CD14-positive monocyte (primary cell): ENCODE measurements at regions not wholly inside any gene's neighbourhood (a gene's known extent, or its start where the extent isn't known, plus 50 kb on each side); places are given as distances from the start of the nearest gene placed in this dataset.

Experiments
- DNase-seq, 3 donors: peaks; one replicate each; pipeline ENCODE4 v3.0.0-alpha.2; 2011 to 2022
- H2AFZ ChIP-seq: 2 replicates; pipeline ENCODE4 v1.6.0; 2012; ENCODE audit warnings: mild to moderate bottlenecking, low read depth, low read length, inconsistent platforms; ENCODE audit not compliant: insufficient read depth, poor library complexity, severe bottlenecking
- H3K27ac ChIP-seq, 2 donors: 1 replicate in 1 of 2; 2 replicates in 1 of 2; pipeline ENCODE4 v1.5.1; 2012 to 2013; ENCODE audit warnings: low read length in 2 of 2, control low read depth in 1 of 2, inconsistent platforms in 1 of 2, low read depth in 1 of 2, mild to moderate bottlenecking in 1 of 2
- H3K27me3 ChIP-seq, 2 donors: one replicate each; pipeline versions ENCODE4 v1.6.0 to v1.6.1; 2011 to 2013; ENCODE audit warnings: low read length in 2 of 2; ENCODE audit not compliant: control insufficient read depth in 2 of 2, insufficient read depth in 2 of 2
- H3K36me3 ChIP-seq, 2 donors: replicated peaks in 1 of 2; 1 replicate in 1 of 2; 2 replicates in 1 of 2; pipeline versions ENCODE4 v1.5.1 to v1.6.1; 2012 to 2013; ENCODE audit warnings: low read length in 2 of 2, control low read depth in 1 of 2, inconsistent platforms in 1 of 2, mild to moderate bottlenecking in 1 of 2; ENCODE audit not compliant: insufficient read depth in 2 of 2, control insufficient read depth in 1 of 2
- H3K4me1 ChIP-seq, 2 donors: 1 replicate in 1 of 2; 2 replicates in 1 of 2; pipeline versions ENCODE4 v1.5.1 to v1.6.1; 2012 to 2013; ENCODE audit warnings: low read length in 2 of 2, control low read depth in 1 of 2, inconsistent platforms in 1 of 2, mild to moderate bottlenecking in 1 of 2, moderate library complexity in 1 of 2; ENCODE audit not compliant: insufficient read depth in 2 of 2, control insufficient read depth in 1 of 2
- H3K4me2 ChIP-seq: replicated peaks from 2 replicates; pipeline ENCODE3; 2012; ENCODE audit warnings: low read length, moderate library complexity, mild to moderate bottlenecking; ENCODE audit not compliant: poor library complexity, severe bottlenecking; ENCODE audit errors: extremely low read depth
- H3K4me3 ChIP-seq, 3 experiments: fragments of 200-600 bp in 1 of 3; sonication (generic) in 1 of 3; replicated peaks in 1 of 3; 1 replicate in 2 of 3; 2 replicates in 1 of 3; pipeline ENCODE4 v1.5.1; 2011 to 2013; ENCODE audit warnings: low read length in 3 of 3, mild to moderate bottlenecking in 3 of 3, control low read depth in 2 of 3, low read depth in 2 of 3, inconsistent platforms in 1 of 3, moderate library complexity in 1 of 3
- H3K79me2 ChIP-seq: 2 replicates; pipeline ENCODE4 v1.6.0; 2012; ENCODE audit warnings: mild to moderate bottlenecking, control low read depth, inconsistent platforms, low read length, moderate library complexity; ENCODE audit not compliant: insufficient read depth
- H3K9ac ChIP-seq: 2 replicates; pipeline ENCODE4 v1.6.0; 2017; ENCODE audit warnings: low read length, mild to moderate bottlenecking; ENCODE audit not compliant: insufficient read depth, poor library complexity, severe bottlenecking
- H3K9me3 ChIP-seq, 2 donors: replicated peaks in 1 of 2; 1 replicate in 1 of 2; 2 replicates in 1 of 2; pipeline versions ENCODE4 v1.5.1 to v1.6.1; 2012 to 2013; ENCODE audit warnings: low read length in 2 of 2, control low read depth in 1 of 2; ENCODE audit not compliant: control insufficient read depth in 1 of 2, insufficient read depth in 1 of 2
- H4K20me1 ChIP-seq: 2 replicates; pipeline ENCODE4 v1.6.0; 2012; ENCODE audit warnings: mild to moderate bottlenecking, low read length, control low read depth, moderate library complexity; ENCODE audit not compliant: insufficient read depth
- H3K27ac Mint-ChIP-seq, 7 donors: one replicate each; pipeline ENCODE4 v1.8.0; 2020; ENCODE audit warnings: mild to moderate bottlenecking in 7 of 7, mixed read lengths in 7 of 7, moderate library complexity in 6 of 7, inconsistent platforms in 2 of 7
- H3K27me3 Mint-ChIP-seq, 3 donors: one replicate each; pipeline ENCODE4 v1.8.0; 2021 to 2022; ENCODE audit warnings: low read depth in 3 of 3, mild to moderate bottlenecking in 3 of 3, mixed read lengths in 3 of 3, moderate library complexity in 3 of 3, inconsistent platforms in 1 of 3
- H3K36me3 Mint-ChIP-seq, 2 donors: one replicate each; pipeline ENCODE4 v1.8.0; 2020; ENCODE audit warnings: mixed read lengths in 2 of 2, inconsistent platforms in 1 of 2, mild to moderate bottlenecking in 1 of 2
- H3K4me1 Mint-ChIP-seq: one replicate; pipeline ENCODE4 v1.8.0; 2020; ENCODE audit warnings: mild to moderate bottlenecking, mixed read lengths
- H3K4me3 Mint-ChIP-seq, 2 donors: one replicate each; pipeline ENCODE4 v1.8.0; 2020; ENCODE audit warnings: mild to moderate bottlenecking in 2 of 2, mixed read lengths in 2 of 2, moderate library complexity in 1 of 2
- H3K9me3 Mint-ChIP-seq, 7 donors: one replicate each; pipeline ENCODE4 v1.8.0; 2020 to 2022; ENCODE audit warnings: mixed read lengths in 7 of 7, mild to moderate bottlenecking in 6 of 7, moderate library complexity in 6 of 7, inconsistent platforms in 2 of 7
- CTCF ChIP-seq: fragments of 200-600 bp; IDR thresholded peaks from one replicate; pipeline ENCODE4 v1.8.0; 2022; ENCODE audit warnings: antibody characterized with exemption, mild to moderate bottlenecking
- WGBS: methylation state at CpG from one replicate; pipeline ENCODE4 v1.1.5; 2013; ENCODE audit warnings: missing lambda C conversion rate; ENCODE audit not compliant: insufficient coverage; 5-methylcytosine and 5-hydroxymethylcytosine counted together
- intact Hi-C, 2 donors: fragments of 100-400 bp; cut with micrococcal nuclease; formaldehyde crosslinking; loops; one replicate each; pipeline versions ENCODE4 v1.15.0 to v1.15.1; 2023

- no peak for TF ChIP-seq CTCF
- no peaks in the 10 kb centered on the region for H3K79me2 ChIP-seq
- H3K4me3 Mint-ChIP-seq: no peak overlapping the region
- H3K9me3 Mint-ChIP-seq: peaks cover 0 to 2% (median 0%) of the 10 kb centered on the region in 7 donors
- no peaks in the 10 kb centered on the region for H3K36me3 Mint-ChIP-seq
- H3K36me3 ChIP-seq: no peaks in the 10 kb centered on the region
- H4K20me1 ChIP-seq: no peaks in the 10 kb centered on the region
- no peak overlapping the region for H3K9ac ChIP-seq
- H3K9me3 ChIP-seq: no peaks in the 10 kb centered on the region
- no peaks in the 10 kb centered on the region for H3K4me1 Mint-ChIP-seq
- H3K27me3 Mint-ChIP-seq: peaks cover 1 to 3% (median 2%) of the 10 kb centered on the region in 3 donors
- H2AFZ ChIP-seq: no peak overlapping the region
- 100% methylated on average over 2 of the region's 4 CpGs for WGBS
- intact Hi-C loops: no loop called here
- no peak overlapping the region for H3K27ac ChIP-seq
- H3K4me3 ChIP-seq: no peak overlapping the region
- no peak for DNase-seq
- no peaks in the 10 kb centered on the region for H3K4me1 ChIP-seq
- no peak overlapping the region for H3K4me2 ChIP-seq
- no peaks in the 10 kb centered on the region for H3K27me3 ChIP-seq
- no peak overlapping the region for H3K27ac Mint-ChIP-seq
Measured at GRCh38 chr7:25557930-25558329, 329.6 kb upstream of the NPVF start.

- no peaks in the 10 kb centered on the region for H3K4me1 Mint-ChIP-seq
- H3K36me3 Mint-ChIP-seq: no peaks in the 10 kb centered on the region
- no peaks in the 10 kb centered on the region for H3K27me3 ChIP-seq
- intact Hi-C loops: no loop called here
- H3K4me3 ChIP-seq: no peak overlapping the region
- no peak for DNase-seq
- no peaks in the 10 kb centered on the region for H4K20me1 ChIP-seq
- H3K4me1 ChIP-seq: no peaks in the 10 kb centered on the region
- no peak overlapping the region for H3K4me2 ChIP-seq
- 83% methylated on average over 2 of the region's 3 CpGs for WGBS
- peaks cover 1 to 3% (median 2%) of the 10 kb centered on the region in 3 donors for H3K27me3 Mint-ChIP-seq
- no peaks in the 10 kb centered on the region for H3K9me3 ChIP-seq
- no peak overlapping the region for H3K9ac ChIP-seq
- no peaks in the 10 kb centered on the region for H3K36me3 ChIP-seq
- peaks cover 0 to 2% (median 0%) of the 10 kb centered on the region in 7 donors for H3K9me3 Mint-ChIP-seq
- H2AFZ ChIP-seq: no peak overlapping the region
- H3K79me2 ChIP-seq: no peaks in the 10 kb centered on the region
- TF ChIP-seq CTCF: no peak
- no peak overlapping the region for H3K27ac Mint-ChIP-seq
- no peak overlapping the region for H3K4me3 Mint-ChIP-seq
- H3K27ac ChIP-seq: no peak overlapping the region
Measured at GRCh38 chr7:25558605-25559004, 330.3 kb upstream of the NPVF start.
